Left lung (tissue), 4 donors: ENCODE measurements at regions not wholly inside any gene's neighbourhood (a gene's known extent, or its start where the extent isn't known, plus 50 kb on each side); places are given as distances from the start of the nearest gene placed in this dataset.

Source experiments
- ATAC-seq: fragments of 200-7000 bp; cut with Tn5 transposase; one replicate; pipeline ENCODE4 v1.9.1; 2020; ENCODE audit warnings: moderate library complexity
- DNase-seq, 4 donors: peaks; one replicate each; pipeline ENCODE4 v3.0.0-alpha.2; 2013 to 2020
- H3K27ac ChIP-seq, 2 donors: fragments of 200-600 bp; sonication (generic) in 1 of 2; one replicate each; pipeline versions ENCODE4 v1.5.0 to v1.8.0; 2020 to 2021
- H3K27me3 ChIP-seq, 2 donors: fragments of 200-600 bp; sonication (generic) in 1 of 2; one replicate each; pipeline versions ENCODE4 v1.5.0 to v1.8.0; 2020 to 2021
- H3K36me3 ChIP-seq, 2 donors: fragments of 200-600 bp; sonication (generic) in 1 of 2; one replicate each; pipeline versions ENCODE4 v1.5.0 to v1.8.0; 2020 to 2021
- H3K4me1 ChIP-seq, 2 donors: fragments of 200-600 bp; one replicate each; pipeline ENCODE4 v1.8.0; 2021
- H3K4me3 ChIP-seq, 2 donors: fragments of 200-600 bp; sonication (generic) in 1 of 2; one replicate each; pipeline versions ENCODE4 v1.5.0 to v1.8.0; 2020 to 2021; ENCODE audit warnings: mild to moderate bottlenecking in 1 of 2
- H3K9me3 ChIP-seq, 2 donors: fragments of 200-600 bp; sonication (generic) in 1 of 2; one replicate each; pipeline versions ENCODE4 v1.5.0 to v1.8.0; 2020 to 2021
- intact Hi-C, 2 donors: fragments of 100-400 bp; cut with DNase I; formaldehyde crosslinking; loops; one replicate each; pipeline versions ENCODE4 v1.11.2 to v1.14.2; 2022
- TF ChIP-seq, protein P1 (sequence below), 2 donors: fragments of 200-600 bp; sonication (generic) in 1 of 2; IDR thresholded peaks; one replicate each; pipeline versions ENCODE4 v1.5.0 to v1.8.0; 2021; ENCODE audit warnings: antibody characterized with exemption in 2 of 2
- donor health status: DM: no; HTN: yes; CAD: no.
- donor health status: DM: no; HTN: no; CAD: no.

DNA sequence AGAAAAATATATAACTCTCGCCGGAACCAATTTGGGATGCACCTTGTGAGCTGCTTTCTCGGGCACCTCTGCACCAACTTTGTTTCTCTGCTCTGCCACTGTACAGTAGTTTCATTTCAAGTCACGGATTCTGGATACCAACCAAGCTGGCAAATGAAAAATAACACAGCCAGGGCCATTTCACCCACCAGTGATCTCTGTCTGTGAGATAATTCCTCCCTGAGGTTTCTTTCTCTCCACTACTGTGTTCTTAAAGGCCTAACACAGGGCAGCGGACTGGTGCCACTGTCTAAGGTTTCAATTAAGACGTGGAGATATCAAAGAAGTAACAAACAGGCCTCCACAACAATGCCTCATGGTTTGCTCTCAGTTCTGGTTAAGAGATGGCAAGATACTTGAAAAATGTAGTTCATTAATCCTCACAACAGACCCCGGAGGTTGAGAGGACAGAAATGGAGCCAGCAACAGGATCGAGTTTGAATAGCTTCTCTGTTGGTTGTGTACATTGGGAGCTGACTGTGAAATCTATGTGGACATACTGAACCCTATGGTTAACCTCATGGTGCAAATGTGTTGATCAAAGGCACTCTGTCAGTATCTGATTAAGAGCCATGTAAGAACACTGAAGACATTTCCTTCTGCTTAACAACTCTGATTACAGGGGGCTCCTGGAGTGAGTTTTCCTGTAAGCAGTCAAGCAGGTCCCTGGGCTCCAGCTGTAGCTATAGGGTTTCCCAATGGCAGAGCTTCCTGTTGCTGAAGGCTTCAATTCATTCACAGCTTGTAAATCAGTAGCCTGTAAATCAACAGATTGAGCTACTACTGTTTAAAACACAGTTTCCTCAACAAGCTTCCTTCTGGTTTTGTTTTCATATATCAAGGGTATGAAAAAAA lies 470.5 kb downstream of the EPHA3 start:
- TF ChIP-seq, protein P1, sequence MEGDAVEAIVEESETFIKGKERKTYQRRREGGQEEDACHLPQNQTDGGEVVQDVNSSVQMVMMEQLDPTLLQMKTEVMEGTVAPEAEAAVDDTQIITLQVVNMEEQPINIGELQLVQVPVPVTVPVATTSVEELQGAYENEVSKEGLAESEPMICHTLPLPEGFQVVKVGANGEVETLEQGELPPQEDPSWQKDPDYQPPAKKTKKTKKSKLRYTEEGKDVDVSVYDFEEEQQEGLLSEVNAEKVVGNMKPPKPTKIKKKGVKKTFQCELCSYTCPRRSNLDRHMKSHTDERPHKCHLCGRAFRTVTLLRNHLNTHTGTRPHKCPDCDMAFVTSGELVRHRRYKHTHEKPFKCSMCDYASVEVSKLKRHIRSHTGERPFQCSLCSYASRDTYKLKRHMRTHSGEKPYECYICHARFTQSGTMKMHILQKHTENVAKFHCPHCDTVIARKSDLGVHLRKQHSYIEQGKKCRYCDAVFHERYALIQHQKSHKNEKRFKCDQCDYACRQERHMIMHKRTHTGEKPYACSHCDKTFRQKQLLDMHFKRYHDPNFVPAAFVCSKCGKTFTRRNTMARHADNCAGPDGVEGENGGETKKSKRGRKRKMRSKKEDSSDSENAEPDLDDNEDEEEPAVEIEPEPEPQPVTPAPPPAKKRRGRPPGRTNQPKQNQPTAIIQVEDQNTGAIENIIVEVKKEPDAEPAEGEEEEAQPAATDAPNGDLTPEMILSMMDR (IDR thresholded peaks at IDR 0.05), result no peak
- Histone ChIP-seq H3K9me3 (no peaks in the 10 kb centered on the region), H3K27ac (no peak overlapping the region), H3K36me3 (no peaks in the 10 kb centered on the region), H3K4me3 (no peak overlapping the region), H3K4me1 (no peaks in the 10 kb centered on the region), H3K27me3 (no peaks in the 10 kb centered on the region)
- no peak for ATAC-seq
- intact Hi-C loops, result no loop called here
- DNase-seq, result peak in 1 of 4 donors; percentile 3

DNA sequence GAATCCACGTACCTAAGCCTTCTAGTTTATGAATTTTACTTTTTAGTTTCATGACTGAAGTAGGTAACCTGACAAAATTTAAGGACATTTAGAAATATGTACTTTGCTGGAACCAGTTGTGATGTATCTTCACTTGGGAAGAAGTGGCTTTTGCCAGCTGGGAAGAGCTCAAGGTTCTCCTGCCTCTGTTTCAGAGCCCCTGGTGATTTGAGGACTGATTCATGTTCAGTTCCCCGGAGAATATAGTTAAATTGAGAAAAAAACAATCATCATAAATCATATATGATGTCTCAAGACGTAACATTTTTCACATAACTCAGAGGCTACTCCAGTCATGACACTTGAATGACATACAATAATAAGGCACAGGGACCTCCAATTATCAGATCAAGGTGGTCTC lies 473.4 kb downstream of the EPHA3 start:
- DNase-seq (no peak), ATAC-seq (no peak)
- H3K4me1 ChIP-seq, result no peaks in the 10 kb centered on the region
- H3K27ac ChIP-seq, result no peak overlapping the region
- H3K36me3 ChIP-seq, result no peaks in the 10 kb centered on the region
- no peaks in the 10 kb centered on the region for H3K27me3 ChIP-seq
- H3K4me3 ChIP-seq, result no peak overlapping the region
- intact Hi-C loops, result no loop called here
- no peaks in the 10 kb centered on the region for H3K9me3 ChIP-seq
- TF ChIP-seq, protein P1 (IDR thresholded peaks at IDR 0.05), result no peak

DNA sequence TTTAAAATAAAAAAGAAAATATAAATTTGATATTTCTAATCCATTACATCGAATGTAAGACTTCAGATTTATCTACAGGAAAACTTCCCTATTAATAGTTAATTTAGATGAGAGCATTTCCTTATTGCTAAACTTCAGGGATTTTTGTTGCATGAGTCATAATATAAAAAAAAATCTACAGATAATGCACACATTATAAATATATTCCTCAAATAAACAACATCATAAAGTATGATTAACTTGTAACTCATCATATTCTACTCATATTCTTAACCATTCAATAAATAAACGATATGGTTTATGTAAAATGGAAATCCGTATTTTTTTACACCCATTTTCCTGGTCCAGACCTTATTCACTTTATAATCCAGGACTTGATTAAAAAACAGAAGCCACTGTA lies 477.0 kb downstream of the EPHA3 start:
- Histone ChIP-seq H3K4me1 (no peaks in the 10 kb centered on the region), H3K27ac (no peak overlapping the region), H3K9me3 (no peaks in the 10 kb centered on the region), H3K4me3 (no peak overlapping the region), H3K27me3 (no peaks in the 10 kb centered on the region), H3K36me3 (no peaks in the 10 kb centered on the region)
- ATAC-seq (no peak), DNase-seq (no peak)
- TF ChIP-seq, protein P1 (IDR thresholded peaks at IDR 0.05), result no peak
- intact Hi-C loops, result no loop called here

DNA sequence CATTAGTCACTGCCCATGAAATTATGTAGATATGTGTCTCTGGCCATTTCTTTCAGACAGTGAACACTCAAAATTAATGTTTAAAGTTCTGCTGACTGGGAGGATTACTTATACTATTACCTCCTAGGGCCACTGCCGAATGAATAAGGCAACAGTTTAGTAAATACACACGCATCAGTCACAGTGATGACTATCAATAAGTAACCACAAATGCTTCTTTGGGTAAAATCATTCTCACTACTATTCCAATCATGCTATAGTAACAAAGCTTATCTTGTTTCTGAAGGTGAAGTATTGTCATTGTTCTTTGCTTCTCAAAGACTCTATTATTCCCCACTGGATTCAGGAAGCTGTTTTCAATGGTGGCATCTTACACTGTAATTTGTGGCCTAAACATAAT lies 478.8 kb downstream of the EPHA3 start:
- Histone ChIP-seq H3K27me3 (no peaks in the 10 kb centered on the region), H3K4me1 (no peaks in the 10 kb centered on the region), H3K27ac (no peak overlapping the region), H3K4me3 (no peak overlapping the region), H3K36me3 (no peaks in the 10 kb centered on the region), H3K9me3 (no peaks in the 10 kb centered on the region)
- intact Hi-C loops, result no loop called here
- ATAC-seq, result no peak
- TF ChIP-seq, protein P1 (IDR thresholded peaks at IDR 0.05), result no peak
- DNase-seq, result no peak

DNA sequence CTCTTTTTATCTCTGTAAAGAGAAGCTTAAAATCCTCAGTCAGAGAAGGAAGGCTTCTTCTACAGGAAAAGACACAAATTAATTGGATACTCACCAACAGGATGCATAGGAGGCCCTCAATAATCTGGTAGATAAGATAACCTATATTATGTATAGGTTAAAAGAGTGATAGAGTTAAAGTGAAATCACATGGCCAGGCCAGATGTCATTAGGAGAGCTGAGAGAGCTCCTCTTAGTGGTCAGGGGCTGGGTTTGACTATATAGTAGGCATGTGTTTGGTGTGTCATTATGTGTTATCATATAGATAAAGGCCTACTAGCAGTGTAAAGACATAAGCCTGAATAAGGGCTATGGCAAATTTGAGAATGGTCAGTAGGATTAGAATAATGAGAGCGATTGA lies 479.3 kb downstream of the EPHA3 start:
- Histone ChIP-seq H3K36me3 (no peaks in the 10 kb centered on the region), H3K4me3 (no peak overlapping the region), H3K27me3 (no peaks in the 10 kb centered on the region), H3K4me1 (no peaks in the 10 kb centered on the region), H3K27ac (no peak overlapping the region), H3K9me3 (no peaks in the 10 kb centered on the region)
- DNase-seq (no peak), ATAC-seq (no peak)
- TF ChIP-seq, protein P1 (IDR thresholded peaks at IDR 0.05), result no peak
- intact Hi-C loops, result no loop called here
